ELR (cell line): ENCODE measurements at regions not wholly inside any gene's neighbourhood (a gene's known extent, or its start where the extent isn't known, plus 50 kb on each side); places are given as distances from the start of the nearest gene placed in this dataset.

ENCODE experiments used
- DNase-seq: peaks from one replicate; pipeline ENCODE4 v3.0.0-alpha.2; 2015; ENCODE audit warnings: low read depth

- no peak for DNase-seq
Observed at GRCh38 chr11:70521475-70522308, 123.4 kb downstream of the CTTN start.

GRCh38 chr11:70522309-70522592 lies 123.9 kb downstream of the CTTN start:
- DNase-seq: no peak

GRCh38 chr11:70522593-70523311 lies 124.4 kb downstream of the CTTN start:
- no peak for DNase-seq

- no peak for DNase-seq
Observed at GRCh38 chr11:70523384-70524095, 125.2 kb downstream of the CTTN start.

- no peak for DNase-seq
Observed at GRCh38 chr11:70524096-70524922, 126.0 kb downstream of the CTTN start.

- DNase-seq: no peak
Observed at GRCh38 chr11:70525006-70525405, 126.7 kb downstream of the CTTN start.

GRCh38 chr11:70525466-70525865 lies 127.1 kb downstream of the CTTN start:
- DNase-seq: no peak

- DNase-seq: no peak
Observed at GRCh38 chr11:70526116-70527045, 128.1 kb downstream of the CTTN start.

GRCh38 chr11:70527046-70527395 lies 128.7 kb downstream of the CTTN start:
- no peak for DNase-seq

GRCh38 chr11:70527429-70528045 lies 129.2 kb downstream of the CTTN start:
- no peak for DNase-seq

GRCh38 chr11:70528046-70528793 lies 129.9 kb downstream of the CTTN start:
- DNase-seq: no peak

GRCh38 chr11:70528794-70529580 lies 130.7 kb downstream of the CTTN start:
- DNase-seq: no peak

GRCh38 chr11:70530010-70530409 lies 131.7 kb downstream of the CTTN start:
- DNase-seq: no peak

- no peak for DNase-seq
Observed at GRCh38 chr11:70530629-70531185, 132.4 kb downstream of the CTTN start.

- no peak for DNase-seq
Observed at GRCh38 chr11:70531281-70532065, 133.1 kb downstream of the CTTN start.

- no peak for DNase-seq
Observed at GRCh38 chr11:70532066-70532440, 133.7 kb downstream of the CTTN start.

GRCh38 chr11:70532731-70533130 lies 134.4 kb downstream of the CTTN start:
- DNase-seq: no peak
